GM23248 (cell line): ENCODE measurements at regions not wholly inside any gene's neighbourhood (a gene's known extent, or its start where the extent isn't known, plus 50 kb on each side); places are given as distances from the start of the nearest gene placed in this dataset.

ENCODE experiments used
- DNase-seq: peaks from one replicate; pipeline ENCODE4 v3.0.0-alpha.2; 2015
- H2AFZ ChIP-seq: fragments of 200-600 bp; sonication (generic); 2 replicates; pipeline ENCODE4 v1.6.1; 2016; ENCODE audit warnings: antibody characterized with exemption
- H3F3A ChIP-seq: fragments of 200-600 bp; sonication (generic); 2 replicates; pipeline ENCODE4 v1.6.1; 2016; ENCODE audit warnings: mild to moderate bottlenecking, antibody characterized with exemption, mixed run types; ENCODE audit not compliant: insufficient read depth
- H3K27ac ChIP-seq: fragments of 200-600 bp; sonication (generic); 2 replicates; pipeline ENCODE4 v1.5.1; 2016; ENCODE audit warnings: mild to moderate bottlenecking
- H3K27me3 ChIP-seq: fragments of 200-600 bp; sonication (generic); replicated peaks from 2 replicates; pipeline ENCODE4 v1.6.1; 2016; ENCODE audit warnings: mild to moderate bottlenecking; ENCODE audit not compliant: insufficient read depth
- H3K36me3 ChIP-seq: fragments of 200-600 bp; sonication (generic); 2 replicates; pipeline ENCODE4 v1.6.1; 2016; ENCODE audit warnings: low read depth, mild to moderate bottlenecking
- H3K4me1 ChIP-seq: fragments of 200-600 bp; sonication (generic); 2 replicates; pipeline ENCODE4 v1.6.1; 2016; ENCODE audit warnings: mild to moderate bottlenecking; ENCODE audit not compliant: insufficient read depth
- H3K4me2 ChIP-seq: fragments of 200-600 bp; sonication (generic); one replicate; pipeline ENCODE4 v1.6.1; 2016; ENCODE audit warnings: mild to moderate bottlenecking; ENCODE audit not compliant: unreplicated experiment
- H3K4me3 ChIP-seq: fragments of 200-600 bp; sonication (generic); 2 replicates; pipeline ENCODE4 v1.5.1; 2016; ENCODE audit warnings: mild to moderate bottlenecking
- H3K79me2 ChIP-seq: fragments of 200-600 bp; sonication (generic); 2 replicates; pipeline ENCODE4 v1.6.1; 2016; ENCODE audit warnings: mild to moderate bottlenecking; ENCODE audit not compliant: insufficient read depth
- H3K9ac ChIP-seq: fragments of 200-600 bp; sonication (generic); 2 replicates; pipeline ENCODE4 v1.6.1; 2016; ENCODE audit warnings: mild to moderate bottlenecking
- H3K9me2 ChIP-seq: fragments of 200-600 bp; sonication (generic); 2 replicates; pipeline ENCODE4 v1.6.1; 2016; ENCODE audit warnings: mixed run types, mild to moderate bottlenecking, moderate library complexity; ENCODE audit not compliant: insufficient read depth
- H3K9me3 ChIP-seq: fragments of 200-600 bp; sonication (generic); one replicate; pipeline ENCODE4 v1.6.1; 2017; ENCODE audit warnings: low read depth
- H4K20me1 ChIP-seq: fragments of 200-600 bp; sonication (generic); 2 replicates; pipeline ENCODE4 v1.6.0; 2016; ENCODE audit not compliant: insufficient read depth
- EZH2 ChIP-seq: fragments of 200-600 bp; sonication (generic); IDR thresholded peaks from 2 replicates; pipeline ENCODE4 v1.6.1; 2018; ENCODE audit warnings: antibody characterized with exemption, mild to moderate bottlenecking; ENCODE audit not compliant: insufficient read depth, poor library complexity, severe bottlenecking
- EZH2phosphoT487 ChIP-seq: fragments of 200-600 bp; sonication (generic); IDR thresholded peaks from 2 replicates; pipeline ENCODE4 v1.6.1; 2018; ENCODE audit warnings: antibody characterized with exemption, moderate library complexity, mild to moderate bottlenecking, low read depth; ENCODE audit not compliant: insufficient read depth
- WGBS, 2 experiments: methylation state at CpG; one replicate each; pipeline ENCODE4 v1.1.6; 2015 to 2017; ENCODE audit warnings: low lambda C conversion rate in 2 of 2, low coverage in 1 of 2; ENCODE audit errors: missing lambda C conversion rate in 2 of 2; 5-methylcytosine and 5-hydroxymethylcytosine counted together
- in situ Hi-C: fragments of 300-500 bp; cut with MboI; formaldehyde crosslinking; loops from 2 replicates; pipeline ENCODE4 v1.15.0; 2020

- no peaks in the 10 kb centered on the region for H3K27me3 ChIP-seq
- 0 to 15% methylated on average over 1 of the region's 1 CpG for WGBS, 2 experiments
- no peak for DNase-seq
- H3K9ac ChIP-seq, result no peak overlapping the region
- TF ChIP-seq EZH2phosphoT487 (no peak), EZH2 (no peak)
- H3K4me2 ChIP-seq, result no peak overlapping the region
- no peaks in the 10 kb centered on the region for H3K9me3 ChIP-seq
- no peaks in the 10 kb centered on the region for H3K4me1 ChIP-seq
- H3K4me3 ChIP-seq, result no peak overlapping the region
- in situ Hi-C loops, result no loop called here
- H2AFZ ChIP-seq, result no peak overlapping the region
- no peak overlapping the region for H3K27ac ChIP-seq
- no peaks in the 10 kb centered on the region for H4K20me1 ChIP-seq
- no peaks in the 10 kb centered on the region for H3K9me2 ChIP-seq
- H3K36me3 ChIP-seq, result no peaks in the 10 kb centered on the region
- no peaks in the 10 kb centered on the region for H3F3A ChIP-seq
- H3K79me2 ChIP-seq, result no peaks in the 10 kb centered on the region
These were observed 1164.2 kb downstream of the NLGN4Y start for GRCh38 chrY:15688531-15688930.

- Histone ChIP-seq H3K4me2 (no peak overlapping the region), H3K9me2 (no peaks in the 10 kb centered on the region), H3K9me3 (no peaks in the 10 kb centered on the region), H3K36me3 (no peaks in the 10 kb centered on the region), H3K27ac (no peak overlapping the region), H3K4me3 (no peak overlapping the region), H4K20me1 (no peaks in the 10 kb centered on the region), H3K27me3 (no peaks in the 10 kb centered on the region), H2AFZ (no peak overlapping the region), H3K79me2 (no peaks in the 10 kb centered on the region), H3K4me1 (no peaks in the 10 kb centered on the region), H3F3A (no peaks in the 10 kb centered on the region), H3K9ac (no peak overlapping the region)
- no peak for DNase-seq
- in situ Hi-C loops, result no loop called here
- 59 to 100% methylated on average over 1 of the region's 1 CpG for WGBS, 2 experiments
- TF ChIP-seq EZH2 (no peak), EZH2phosphoT487 (no peak)
These were observed 1165.7 kb downstream of the NLGN4Y start for GRCh38 chrY:15689994-15690393.

GRCh38 chrY:15702131-15702530 is 1177.8 kb downstream of the NLGN4Y start:
- H3K27ac ChIP-seq, result no peak overlapping the region
- DNase-seq, result no peak

GRCh38 chrY:15704906-15705305 is 1180.6 kb downstream of the NLGN4Y start:
- H3K4me1 ChIP-seq, result no peaks in the 10 kb centered on the region
- no peak overlapping the region for H3K9ac ChIP-seq
- H3K36me3 ChIP-seq, result no peaks in the 10 kb centered on the region
- H2AFZ ChIP-seq, result no peak overlapping the region
- H3K9me2 ChIP-seq, result no peaks in the 10 kb centered on the region
- H3F3A ChIP-seq, result no peaks in the 10 kb centered on the region
- H3K4me3 ChIP-seq, result no peak overlapping the region
- H3K27me3 ChIP-seq, result no peaks in the 10 kb centered on the region
- in situ Hi-C loops, result no loop called here
- H4K20me1 ChIP-seq, result no peaks in the 10 kb centered on the region
- H3K27ac ChIP-seq, result no peak overlapping the region
- DNase-seq, result no peak
- TF ChIP-seq EZH2phosphoT487 (no peak), EZH2 (no peak)
- H3K9me3 ChIP-seq, result no peaks in the 10 kb centered on the region
- 9% methylated on average over 5 of the region's 5 CpGs for WGBS, 2 experiments
- H3K79me2 ChIP-seq, result no peaks in the 10 kb centered on the region
- no peak overlapping the region for H3K4me2 ChIP-seq

More at GRCh38 chrY:15702131-15702530, 1177.8 kb downstream of the NLGN4Y start:
- no peak overlapping the region for H3K4me3 ChIP-seq
- H3K9ac ChIP-seq, result no peak overlapping the region
- H3K36me3 ChIP-seq, result no peaks in the 10 kb centered on the region
- no peak overlapping the region for H2AFZ ChIP-seq
- H3K79me2 ChIP-seq, result no peaks in the 10 kb centered on the region
- no peaks in the 10 kb centered on the region for H3F3A ChIP-seq
- no peaks in the 10 kb centered on the region for H3K9me2 ChIP-seq
- no peaks in the 10 kb centered on the region for H3K27me3 ChIP-seq
- TF ChIP-seq EZH2, result no peak
- TF ChIP-seq EZH2phosphoT487, result no peak
- H4K20me1 ChIP-seq, result no peaks in the 10 kb centered on the region
- H3K9me3 ChIP-seq, result no peaks in the 10 kb centered on the region
- no peak overlapping the region for H3K4me2 ChIP-seq
- no peaks in the 10 kb centered on the region for H3K4me1 ChIP-seq
- WGBS, 2 experiments, result 31 to 36% methylated on average over 1 of the region's 1 CpG
- in situ Hi-C loops, result no loop called here
